Middle frontal gyrus (tissue), 1 donor: ENCODE measurements at regions not wholly inside any gene's neighbourhood (a gene's known extent, or its start where the extent isn't known, plus 50 kb on each side); places are given as distances from the start of the nearest gene placed in this dataset.
"Not testable (repeated sequence)": the region's sequence is repeated elsewhere in the genome, so short reads cannot be mapped to it uniquely, and the experiment has no call there.

Experiments used
- DNase-seq: peaks from one replicate; pipeline ENCODE4 v3.0.0-alpha.2; 2015; ENCODE audit warnings: low spot score; ENCODE audit errors: extremely low spot score

DNA sequence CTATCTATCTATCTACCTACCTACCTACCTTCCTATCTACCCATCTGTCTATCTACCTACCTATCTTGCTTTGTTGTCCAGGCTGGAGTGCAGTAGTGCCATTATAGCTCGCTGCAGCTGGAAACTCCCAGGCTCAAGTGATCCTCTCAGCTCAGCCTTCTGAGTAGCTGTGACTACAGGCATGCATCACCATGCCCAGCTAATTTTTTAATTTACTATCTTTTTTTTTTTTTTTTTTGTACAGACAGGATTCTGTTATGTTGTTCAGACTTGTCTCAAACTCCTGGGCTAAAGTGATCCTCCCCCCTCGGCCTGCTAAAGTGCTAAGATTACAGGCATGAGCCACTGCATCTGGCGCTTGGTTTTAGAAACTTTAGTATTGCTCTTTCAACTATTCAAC is 762.4 kb downstream of the SLC6A15 start:
- DNase-seq: no peak

DNA sequence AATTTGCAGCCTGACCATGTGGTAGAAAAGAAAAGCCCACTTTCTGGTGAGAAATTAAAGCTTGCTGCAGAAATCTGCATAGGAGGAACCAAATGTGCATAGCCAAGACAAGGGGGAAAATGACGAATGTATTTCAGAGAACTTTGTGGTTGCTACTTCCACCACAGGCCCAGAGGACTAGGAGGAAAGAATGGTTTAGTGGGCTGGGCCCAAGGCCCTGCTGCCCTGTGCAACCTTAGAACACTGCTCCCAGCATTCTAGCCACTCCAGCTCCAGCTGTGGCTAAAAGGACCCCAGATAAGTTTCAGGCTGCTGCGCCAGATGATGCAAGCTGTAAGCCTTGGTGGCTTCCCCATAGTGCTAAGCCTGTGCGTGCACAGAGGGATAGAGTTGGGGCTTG is 764.3 kb downstream of the SLC6A15 start:
- no peak for DNase-seq

DNA sequence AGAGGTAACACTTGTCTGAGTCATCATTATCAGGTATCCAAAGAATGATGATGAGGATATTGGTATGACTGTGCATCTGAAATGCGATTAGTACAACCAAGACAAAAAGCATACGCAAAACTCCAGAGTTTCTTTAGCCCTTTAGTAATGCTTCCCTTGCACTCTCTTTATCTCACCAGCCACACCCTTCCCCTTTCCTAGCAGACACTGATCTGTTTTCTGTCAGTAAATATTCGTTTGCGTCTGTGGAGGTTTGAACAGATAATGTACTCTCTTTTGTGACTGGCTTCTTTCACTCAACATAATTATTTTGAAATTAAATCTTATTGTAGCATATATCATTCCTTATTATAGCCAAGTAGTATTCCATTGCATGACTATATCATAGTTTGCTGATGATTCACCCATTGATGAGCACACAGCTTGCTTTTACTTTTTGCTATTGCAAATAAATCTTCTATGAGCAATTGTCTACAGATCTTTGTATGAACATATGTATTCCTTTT is 775.7 kb downstream of the SLC6A15 start:
- no peak for DNase-seq

DNA sequence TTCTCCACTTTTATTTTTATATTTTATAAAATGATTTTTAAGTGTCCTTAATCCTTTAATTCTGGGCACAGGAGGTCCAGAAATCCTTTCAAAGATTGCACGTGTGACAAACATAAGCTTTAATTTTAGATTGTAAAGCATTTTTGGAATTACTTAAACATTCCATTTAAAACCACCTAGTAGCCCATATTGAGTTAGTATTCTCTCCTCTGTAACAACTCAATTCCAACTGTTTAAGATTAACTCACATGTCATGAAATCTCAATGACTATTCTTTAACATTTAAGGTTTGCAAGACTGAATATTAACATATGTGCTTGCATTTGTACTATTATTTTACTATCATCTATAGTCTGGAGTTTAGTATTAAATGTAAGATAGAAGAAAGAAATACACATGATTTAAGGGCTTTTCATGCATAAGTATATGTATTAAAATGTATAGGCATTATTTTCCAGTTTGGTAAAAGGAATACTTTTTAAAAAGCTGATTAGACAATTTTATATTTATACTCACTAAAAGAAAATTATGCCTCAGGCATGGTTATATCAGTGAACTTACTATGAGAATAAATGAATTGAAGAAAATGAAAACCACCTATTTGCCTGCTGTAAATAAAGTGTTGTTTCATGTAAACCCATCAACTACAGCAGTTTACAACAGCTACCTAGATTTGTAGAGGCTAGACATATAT is 776.9 kb downstream of the SLC6A15 start:
- no peak for DNase-seq

DNA sequence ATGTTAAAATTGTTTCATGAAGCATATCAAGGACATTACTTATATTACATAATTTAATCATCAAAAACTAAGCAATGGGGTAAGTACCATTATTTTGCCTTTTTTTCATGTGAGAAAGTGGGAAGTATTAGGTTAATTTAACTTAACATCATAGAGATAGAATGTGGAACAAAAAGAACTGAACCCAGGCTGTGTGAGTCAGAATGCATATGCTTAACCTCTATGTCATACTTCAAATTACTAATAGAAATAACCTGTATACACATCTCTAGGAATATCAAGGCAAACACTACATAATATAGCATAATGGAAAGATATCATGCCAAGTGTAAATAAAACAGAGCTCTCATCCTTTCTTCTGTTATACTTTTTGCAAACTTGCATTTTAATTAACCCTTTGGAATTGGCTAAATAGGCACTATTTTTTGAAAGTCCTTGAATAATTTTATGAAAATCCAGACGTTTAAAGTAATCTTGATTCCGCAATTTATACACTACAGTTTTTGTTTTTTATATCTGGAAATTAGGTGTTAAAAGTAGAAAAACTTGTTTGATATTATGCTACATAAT is 777.7 kb downstream of the SLC6A15 start:
- no peak for DNase-seq

DNA sequence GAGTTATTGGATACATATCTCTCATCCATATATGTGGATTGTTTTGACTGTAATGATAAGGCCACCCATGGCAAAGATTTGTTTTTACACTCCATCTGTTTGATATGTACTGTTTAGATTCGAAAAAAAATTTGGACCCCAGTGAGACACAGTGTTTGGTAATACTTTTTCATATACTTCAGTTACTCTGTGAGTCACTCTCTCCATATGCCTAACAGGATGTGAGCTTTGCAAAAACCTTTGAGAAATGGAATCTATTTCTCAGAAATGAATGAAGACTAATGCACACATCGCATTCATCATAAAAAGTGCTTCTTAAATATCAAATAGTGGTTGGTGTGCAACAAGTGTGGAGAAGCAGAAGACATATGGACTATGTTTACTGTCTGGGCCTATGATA is 781.5 kb downstream of the SLC6A15 start:
- DNase-seq: no peak

DNA sequence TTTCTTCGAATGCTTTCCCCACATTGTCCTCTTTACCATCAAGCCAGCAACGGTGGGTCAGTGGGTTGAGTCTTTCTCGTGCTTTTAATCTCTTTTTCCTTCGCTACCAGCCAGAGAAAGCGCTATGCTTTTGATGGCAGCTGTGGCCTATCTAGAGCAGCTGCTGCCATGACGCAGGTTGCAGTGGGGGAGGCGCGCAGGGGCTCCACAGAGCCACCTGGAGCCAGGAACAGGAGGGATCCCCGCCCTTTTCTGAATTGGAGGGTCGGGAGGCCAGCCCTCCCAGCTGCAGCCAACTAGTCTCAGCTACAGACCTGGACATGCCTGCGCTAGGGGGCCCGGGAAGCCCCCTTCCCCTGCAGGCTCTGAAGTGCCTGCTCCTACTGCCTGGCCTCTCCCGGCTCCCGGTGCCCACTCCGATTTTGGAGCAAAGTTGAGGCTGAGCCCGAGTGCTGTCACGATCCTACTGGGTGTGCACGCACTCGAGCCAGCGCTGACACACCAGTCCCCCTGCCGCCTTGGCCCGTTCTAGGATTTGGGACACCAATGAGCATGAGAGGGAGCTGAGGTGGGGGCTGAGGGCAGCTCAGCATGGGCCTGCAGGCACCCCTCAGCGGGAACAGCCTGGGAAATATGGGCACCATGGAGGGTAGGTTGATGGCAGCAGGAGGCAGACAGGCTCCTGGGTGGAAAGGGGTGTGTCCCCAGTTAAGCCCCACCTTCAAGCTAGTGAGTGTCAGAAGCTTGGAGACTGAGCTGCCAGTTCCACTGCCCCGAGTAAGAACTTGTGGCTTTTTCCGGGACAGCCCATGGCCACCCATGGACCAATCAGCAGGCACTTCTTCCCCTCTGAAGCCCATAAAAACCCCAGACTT is 784.2 kb downstream of the SLC6A15 start:
- DNase-seq: no peak

DNA sequence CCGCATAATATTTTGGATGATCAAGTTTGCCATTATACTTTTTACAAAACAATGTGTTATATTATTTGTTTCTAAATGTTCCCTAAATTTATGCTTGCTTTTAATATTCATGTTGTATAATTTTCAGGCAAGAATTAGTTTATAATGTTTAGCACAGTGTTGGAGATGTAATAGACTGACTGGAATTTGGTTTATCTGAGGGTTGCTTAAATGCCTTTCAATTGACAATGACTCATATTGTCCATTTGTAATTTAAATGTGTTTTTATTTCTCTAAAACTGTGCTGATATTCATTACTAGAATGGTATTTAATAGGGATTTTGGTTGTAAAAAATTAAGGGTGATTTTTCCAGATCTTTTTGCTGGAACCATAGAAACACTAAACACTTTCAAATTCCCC is 788.4 kb downstream of the SLC6A15 start:
- no peak for DNase-seq

DNA sequence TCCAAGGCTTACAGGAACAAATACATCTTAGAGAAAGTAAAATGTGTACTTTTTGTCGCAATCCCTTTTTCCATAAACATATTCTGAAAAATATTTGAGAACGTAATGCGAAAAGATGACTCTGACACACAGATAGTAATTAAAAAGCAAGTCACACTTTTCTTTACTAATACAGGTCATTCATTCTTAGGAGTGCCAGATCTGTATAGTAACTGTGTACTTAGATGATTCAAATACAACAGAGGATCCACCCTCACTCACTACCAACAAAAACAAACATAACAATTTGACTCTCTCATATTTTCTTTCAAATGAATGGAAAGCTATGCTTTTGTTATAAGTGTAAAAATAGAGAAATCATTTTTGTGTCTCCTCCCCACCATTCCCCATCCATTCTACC is 795.4 kb downstream of the SLC6A15 start:
- no peak for DNase-seq

DNA sequence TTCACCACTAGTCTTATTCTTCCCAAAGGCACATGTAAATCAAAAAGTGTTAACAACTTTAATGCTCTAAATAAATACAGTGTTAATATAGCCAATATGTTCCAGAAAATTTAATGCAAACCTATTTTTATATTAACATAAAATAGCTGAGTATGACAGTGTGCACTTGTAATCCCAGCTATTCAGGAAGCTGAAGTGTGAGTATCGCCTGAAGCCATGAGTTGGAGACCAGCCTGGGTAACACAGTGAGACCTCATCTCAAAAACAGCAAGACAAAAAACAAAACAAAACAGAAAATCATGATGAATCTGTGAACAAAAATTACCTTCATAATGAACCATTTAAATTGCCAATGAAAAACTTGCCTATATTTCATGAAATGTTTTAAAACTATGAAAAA is 798.9 kb downstream of the SLC6A15 start:
- no peak for DNase-seq

DNA sequence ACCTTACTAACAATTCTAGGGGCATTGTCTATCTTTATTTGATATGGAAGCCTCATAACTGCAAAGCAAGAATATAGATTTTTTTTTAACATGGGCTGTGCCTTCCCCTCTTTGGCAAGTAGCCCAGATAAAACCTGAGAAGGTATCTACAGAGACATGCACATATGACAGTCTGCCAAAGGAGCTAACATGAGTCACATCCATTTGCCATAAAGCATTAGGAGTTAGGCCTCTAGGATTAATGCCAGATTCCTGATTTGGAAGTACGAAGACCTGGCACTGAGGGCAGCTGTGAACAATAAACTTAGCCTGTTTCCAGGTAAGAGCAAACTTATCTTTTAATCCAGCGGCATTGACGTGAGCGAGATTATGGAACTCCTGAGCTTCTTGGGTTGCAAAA is 808.7 kb downstream of the SLC6A15 start:
- not testable (repeated sequence) for DNase-seq

DNA sequence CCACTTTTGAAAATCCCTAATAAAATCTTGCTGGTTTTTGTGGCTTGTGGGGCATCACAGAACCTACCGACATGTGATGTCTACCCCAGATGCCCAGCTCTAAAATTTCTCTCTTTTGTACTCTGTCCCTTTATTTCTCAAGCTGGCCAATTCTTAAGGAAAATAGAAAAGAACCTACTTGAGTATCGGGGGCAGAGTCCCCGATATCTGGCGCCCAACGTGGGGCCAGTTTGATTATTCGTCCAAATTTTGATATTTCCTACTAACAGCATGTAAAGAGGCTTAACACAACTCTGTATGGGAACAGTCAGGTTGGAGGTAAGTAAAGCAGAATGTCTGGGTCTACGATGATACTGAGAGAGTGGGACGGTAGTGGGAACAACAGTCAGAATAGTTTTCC is 810.6 kb downstream of the SLC6A15 start:
- DNase-seq: not testable (repeated sequence)

DNA sequence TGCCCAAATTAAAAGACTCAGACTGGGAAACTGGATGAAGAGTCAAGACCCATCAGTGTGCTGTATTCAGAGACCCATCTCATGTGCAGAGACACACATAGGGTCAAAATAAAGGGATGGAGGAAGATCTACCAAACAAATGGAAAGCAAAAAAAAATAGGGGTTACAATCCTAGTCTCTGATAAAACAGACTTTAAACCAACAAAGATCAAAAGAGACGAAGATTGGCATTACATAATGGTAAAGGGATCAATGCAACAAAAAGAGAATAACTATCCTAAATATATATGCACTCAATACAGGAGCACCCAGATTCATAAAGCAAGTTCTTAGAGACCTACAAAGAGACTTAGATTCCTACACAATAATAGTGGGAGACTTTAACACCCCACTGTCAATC is 813.0 kb downstream of the SLC6A15 start:
- peak; percentile 44 for DNase-seq

DNA sequence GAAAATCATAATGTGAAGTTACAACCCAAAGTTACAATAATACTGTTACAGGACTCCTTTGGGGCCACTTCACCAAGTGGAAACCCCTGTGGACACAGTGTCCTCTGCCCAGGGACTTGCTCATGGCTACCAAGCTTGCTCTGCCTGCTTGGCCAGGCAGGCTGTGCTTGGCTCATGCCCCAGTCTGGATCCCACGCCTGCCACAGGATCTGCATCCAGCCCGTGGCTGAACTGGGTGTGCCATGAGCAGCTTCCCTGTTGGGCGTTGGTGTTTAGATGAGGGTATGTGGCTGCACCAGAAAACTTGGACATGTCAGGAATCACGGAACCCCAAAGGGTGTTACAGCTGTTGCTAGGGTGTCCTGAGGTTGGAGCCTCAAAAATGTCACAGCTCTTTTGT is 820.9 kb downstream of the SLC6A15 start:
- DNase-seq: no peak

DNA sequence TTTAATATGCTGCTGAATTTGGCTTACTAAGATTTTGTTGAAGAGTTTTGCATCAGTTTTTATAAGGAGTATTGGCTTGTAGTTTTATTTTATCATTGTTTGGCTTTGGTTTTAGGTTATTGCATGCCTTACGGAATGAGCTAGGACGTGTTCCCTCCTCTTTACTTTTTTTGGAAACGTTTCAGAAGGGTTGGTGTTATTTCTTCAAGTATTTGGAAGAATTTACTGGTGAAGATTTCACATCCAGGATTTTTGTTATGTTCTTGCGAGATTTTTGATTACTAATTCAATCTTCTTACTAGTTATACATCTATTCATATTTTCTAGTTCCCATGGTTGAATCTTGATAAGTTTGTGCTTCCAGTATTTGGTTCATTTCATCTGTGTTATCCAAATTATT is 823.2 kb downstream of the SLC6A15 start:
- no peak for DNase-seq

DNA sequence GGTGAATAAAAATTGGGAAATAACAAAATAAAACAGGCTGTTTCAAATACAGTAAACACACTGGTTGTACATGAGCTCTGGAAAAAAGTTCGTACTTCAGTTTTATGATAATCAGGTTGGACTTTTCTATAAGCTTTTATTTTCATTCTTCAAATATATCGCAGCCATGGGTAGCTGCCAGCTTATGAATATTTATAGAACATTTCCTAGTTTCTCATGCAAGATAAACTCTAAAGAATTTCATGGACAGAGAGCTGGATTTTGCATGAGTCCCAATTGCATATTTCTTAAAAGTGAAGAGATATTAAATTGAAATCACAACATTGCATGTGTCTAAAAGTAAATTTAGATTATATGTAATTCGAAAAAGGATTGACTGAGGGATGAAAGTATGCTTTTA is 827.6 kb downstream of the SLC6A15 start:
- DNase-seq: no peak

DNA sequence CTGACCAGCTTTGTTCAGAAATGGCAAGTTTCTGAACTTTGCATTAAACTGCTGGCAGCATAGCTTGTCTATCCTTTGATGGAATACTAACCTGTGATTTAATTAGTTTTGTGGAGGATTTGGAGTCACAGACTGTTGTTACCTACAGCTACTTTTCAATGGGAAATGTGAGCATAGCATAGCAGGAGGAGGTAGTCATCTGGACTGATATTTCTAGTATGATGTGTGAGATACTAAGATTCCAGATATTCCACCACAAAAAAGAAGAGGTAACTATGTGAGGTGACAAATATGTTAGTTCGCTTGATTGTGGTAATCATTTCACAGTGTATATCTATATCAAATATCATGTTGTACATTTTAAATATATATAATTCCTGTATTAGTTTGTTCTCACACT is 833.0 kb downstream of the SLC6A15 start:
- DNase-seq: no peak

DNA sequence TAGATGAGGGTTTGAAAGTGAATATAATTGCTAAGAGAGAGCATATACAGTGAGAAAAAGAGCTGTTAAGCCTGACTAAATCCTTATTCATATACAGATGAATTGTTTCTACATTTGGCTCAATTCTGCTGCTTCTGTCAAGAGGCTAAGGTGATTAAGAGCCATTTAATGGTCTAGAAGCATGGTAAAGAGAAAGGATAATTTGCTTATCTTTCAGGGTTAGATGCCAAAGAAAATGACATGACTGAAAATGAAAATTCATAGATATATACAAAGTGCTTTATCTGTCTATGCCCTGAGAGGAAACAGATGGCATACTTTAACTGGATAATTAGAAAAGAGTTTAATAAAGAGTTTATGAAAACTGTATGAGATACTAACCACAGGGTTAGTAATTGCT is 834.9 kb downstream of the SLC6A15 start:
- DNase-seq: no peak

DNA sequence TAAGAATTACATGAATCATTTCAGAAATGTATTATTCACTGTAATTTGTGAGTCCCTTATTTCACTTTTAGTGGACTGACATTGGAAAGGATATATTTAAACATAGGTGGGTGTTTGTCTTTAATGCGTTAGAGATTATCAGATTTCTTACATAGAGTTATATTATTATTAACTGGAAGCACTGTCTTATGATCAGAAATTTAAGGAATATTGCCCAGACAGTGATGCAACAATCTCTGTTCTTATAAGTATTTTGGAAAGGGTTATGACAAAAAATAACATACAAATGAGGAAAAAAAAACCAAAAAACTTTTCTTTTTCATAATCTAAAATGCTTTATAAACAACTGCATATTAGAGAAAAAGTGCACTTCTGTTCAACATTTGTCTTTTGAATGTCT is 836.6 kb downstream of the SLC6A15 start:
- no peak for DNase-seq

DNA sequence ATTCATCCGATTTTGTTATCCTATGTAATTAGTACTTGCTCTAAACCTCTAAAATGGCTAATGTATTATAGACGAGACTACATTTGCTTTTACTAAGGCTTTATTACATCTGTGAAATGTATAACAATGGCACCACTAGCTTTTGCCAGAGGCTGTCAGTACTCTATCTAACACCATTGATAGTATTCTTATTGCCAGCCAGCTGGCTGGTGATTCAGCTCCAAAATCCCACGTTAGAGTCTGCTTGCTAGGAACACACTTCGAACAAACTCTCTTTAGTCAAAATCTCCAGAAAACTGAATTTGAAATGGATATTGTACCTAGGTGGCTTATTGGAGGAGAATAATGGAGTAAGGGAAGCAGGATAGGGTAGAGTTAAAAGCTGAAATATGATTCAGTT is 839.2 kb downstream of the SLC6A15 start:
- no peak for DNase-seq

DNA sequence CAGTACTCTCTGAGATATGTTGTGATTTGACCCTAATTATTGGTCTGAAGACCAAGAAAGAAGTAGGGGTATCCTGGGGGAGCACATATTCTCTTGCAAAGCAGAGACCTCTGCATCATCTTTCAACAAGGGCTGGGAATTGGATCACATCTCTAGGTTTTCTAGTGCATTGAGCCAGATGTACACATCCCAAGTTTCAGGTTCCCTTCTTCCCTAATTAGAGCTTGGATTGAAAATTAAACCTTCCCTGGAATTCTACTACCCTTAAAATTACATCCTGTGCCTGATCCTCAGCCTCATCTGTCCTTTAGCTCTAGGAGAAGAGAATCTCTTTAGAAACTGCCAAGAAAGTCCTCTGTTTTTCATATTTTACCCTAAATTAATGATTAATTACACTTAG is 839.6 kb downstream of the SLC6A15 start:
- no peak for DNase-seq

DNA sequence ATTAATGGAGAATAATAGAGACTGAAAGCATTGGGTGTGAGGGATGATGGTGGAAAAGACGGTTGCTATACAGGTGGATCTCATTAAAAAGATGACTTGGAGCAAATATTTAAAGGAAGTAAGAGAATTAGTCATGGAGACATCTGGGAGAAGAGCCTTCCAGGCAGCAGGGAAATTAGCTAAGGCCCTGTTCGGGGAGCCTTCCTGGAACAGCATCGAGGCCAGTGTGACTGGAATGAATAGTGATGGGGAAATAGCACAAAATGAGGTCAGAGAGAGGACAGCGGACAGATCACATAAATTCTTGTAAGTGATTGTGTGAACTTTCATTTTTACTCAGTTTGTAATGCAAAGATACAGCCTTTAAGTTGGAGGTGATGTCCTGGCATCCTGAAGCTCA is 842.3 kb downstream of the SLC6A15 start:
- DNase-seq: no peak
